Esophagus muscularis mucosa (tissue), 4 donors: ENCODE measurements at regions not wholly inside any gene's neighbourhood (a gene's known extent, or its start where the extent isn't known, plus 50 kb on each side); places are given as distances from the start of the nearest gene placed in this dataset.

ENCODE experiments used
- DNase-seq: peaks from one replicate; pipeline ENCODE4 v3.0.0-alpha.2; 2017; ENCODE audit errors: extremely low spot score
- H3K27ac ChIP-seq, 4 donors: fragments of 200-600 bp; sonication (generic); replicated peaks in 1 of 4; 1 replicate in 3 of 4; 2 replicates in 1 of 4; pipeline ENCODE4 v1.5.1; 2016 to 2019; ENCODE audit warnings: mild to moderate bottlenecking in 1 of 4
- H3K27me3 ChIP-seq, 4 donors: fragments of 200-600 bp; sonication (generic); one replicate each; pipeline versions ENCODE4 v1.5.1 to v1.6.0; 2016 to 2019
- H3K36me3 ChIP-seq, 4 donors: fragments of 200-600 bp; sonication (generic); one replicate each; pipeline ENCODE4 v1.5.1; 2016 to 2019
- H3K4me1 ChIP-seq, 4 donors: fragments of 200-600 bp; sonication (generic); one replicate each; pipeline ENCODE4 v1.5.1; 2016 to 2019
- H3K4me3 ChIP-seq, 4 donors: fragments of 200-600 bp; sonication (generic); 1 replicate in 2 of 4; 2 replicates in 2 of 4; pipeline ENCODE4 v1.5.1; 2016 to 2019; ENCODE audit warnings: mild to moderate bottlenecking in 4 of 4, moderate library complexity in 1 of 4
- H3K9me3 ChIP-seq, 4 donors: fragments of 200-600 bp; sonication (generic); 1 replicate in 3 of 4; 2 replicates in 1 of 4; pipeline ENCODE4 v1.5.1; 2016 to 2019
- CTCF ChIP-seq, 3 experiments: fragments of 200-600 bp in 2 of 3; fragments of 450-650 bp in 1 of 3; sonication (generic) in 2 of 3; IDR thresholded peaks; one replicate each; pipeline ENCODE4 v1.5.1; 2017 to 2019; ENCODE audit warnings: antibody characterized with exemption in 3 of 3, mild to moderate bottlenecking in 2 of 3, moderate library complexity in 1 of 3
- EP300 ChIP-seq: sonication (generic); formaldehyde crosslinking; IDR thresholded peaks from one replicate; pipeline ENCODE4 v1.6.1; 2017; ENCODE audit warnings: antibody characterized with exemption
- POLR2A ChIP-seq: fragments of 450-650 bp; IDR thresholded peaks from one replicate; pipeline ENCODE4 v1.6.1; 2017; ENCODE audit warnings: antibody characterized with exemption, moderate library complexity, mild to moderate bottlenecking, low read depth
- POLR2AphosphoS5 ChIP-seq, 2 donors: sonication (generic); formaldehyde crosslinking; IDR thresholded peaks; one replicate each; pipeline ENCODE4 v1.6.1; 2017; ENCODE audit warnings: antibody characterized with exemption in 2 of 2
- WGBS: methylation state at CpG from one replicate; pipeline ENCODE4 v1.1.5; 2018; 5-methylcytosine and 5-hydroxymethylcytosine counted together
- intact Hi-C: fragments of 100-400 bp; cut with DNase I; formaldehyde crosslinking; loops from one replicate; pipeline ENCODE4 v1.15.1; 2023

- Histone ChIP-seq H3K36me3 (no peaks in the 10 kb centered on the region), H3K9me3 (no peaks in the 10 kb centered on the region), H3K4me3 (no peak overlapping the region), H3K4me1 (no peaks in the 10 kb centered on the region), H3K27ac (no peak overlapping the region), H3K27me3 (no peaks in the 10 kb centered on the region)
- no peak for DNase-seq
- 92% methylated on average over 14 of the region's 14 CpGs for WGBS
- TF ChIP-seq CTCF (IDR thresholded peaks at IDR 0.05) (no peak), POLR2A (no peak), POLR2AphosphoS5 (IDR thresholded peaks at IDR 0.05) (no peak), EP300 (no peak)
- intact Hi-C loops = no loop called here
These were observed 1377.5 kb upstream of the FLRT2 start for GRCh38 chr14:84152452-84152851.

- Histone ChIP-seq H3K4me1 (no peaks in the 10 kb centered on the region), H3K9me3 (no peaks in the 10 kb centered on the region), H3K36me3 (no peaks in the 10 kb centered on the region), H3K27ac (no peak overlapping the region), H3K4me3 (no peak overlapping the region), H3K27me3 (no peaks in the 10 kb centered on the region)
- no peak for DNase-seq
- TF ChIP-seq CTCF (IDR thresholded peaks at IDR 0.05) (no peak), POLR2AphosphoS5 (IDR thresholded peaks at IDR 0.05) (no peak), POLR2A (no peak)
- intact Hi-C loops = no loop called here
- 68% methylated on average over 2 of the region's 2 CpGs for WGBS
These were observed 1367.3 kb upstream of the FLRT2 start for GRCh38 chr14:84162633-84163032.

- no peak overlapping the region for H3K27ac ChIP-seq
- 77% methylated on average over 3 of the region's 3 CpGs for WGBS
- H3K4me1 ChIP-seq = no peaks in the 10 kb centered on the region
- H3K9me3 ChIP-seq = no peaks in the 10 kb centered on the region
- no peaks in the 10 kb centered on the region for H3K27me3 ChIP-seq
- H3K36me3 ChIP-seq = no peaks in the 10 kb centered on the region
- no peak overlapping the region for H3K4me3 ChIP-seq
- no peak for DNase-seq
- intact Hi-C loops = no loop called here
- no peak for TF ChIP-seq POLR2AphosphoS5 (IDR thresholded peaks at IDR 0.05)
These were observed 1362.9 kb upstream of the FLRT2 start for GRCh38 chr14:84167026-84167425.

- H3K36me3 ChIP-seq = no peaks in the 10 kb centered on the region
- 89% methylated on average over 2 of the region's 2 CpGs for WGBS
- H3K27ac ChIP-seq = no peak overlapping the region
- H3K27me3 ChIP-seq = no peaks in the 10 kb centered on the region
- intact Hi-C loops = no loop called here
- no peak overlapping the region for H3K4me3 ChIP-seq
- no peak for DNase-seq
- TF ChIP-seq EP300 (no peak), CTCF (IDR thresholded peaks at IDR 0.05) (no peak), POLR2AphosphoS5 (IDR thresholded peaks at IDR 0.05) (no peak), POLR2A (no peak)
- H3K4me1 ChIP-seq = no peaks in the 10 kb centered on the region
- H3K9me3 ChIP-seq = no peaks in the 10 kb centered on the region
These were observed 1349.6 kb upstream of the FLRT2 start for GRCh38 chr14:84180336-84180735.

- no peaks in the 10 kb centered on the region for H3K36me3 ChIP-seq
- H3K27ac ChIP-seq = no peak overlapping the region
- H3K4me3 ChIP-seq = no peak overlapping the region
- no peak for TF ChIP-seq CTCF (IDR thresholded peaks at IDR 0.05)
- TF ChIP-seq POLR2AphosphoS5 (IDR thresholded peaks at IDR 0.05) = no peak
- no peak for TF ChIP-seq POLR2A
- TF ChIP-seq EP300 = no peak
- 82% methylated on average over 2 of the region's 2 CpGs for WGBS
- no peaks in the 10 kb centered on the region for H3K4me1 ChIP-seq
- H3K9me3 ChIP-seq = no peaks in the 10 kb centered on the region
- intact Hi-C loops = no loop called here
- no peaks in the 10 kb centered on the region for H3K27me3 ChIP-seq
- DNase-seq = no peak
These were observed 1348.9 kb upstream of the FLRT2 start for GRCh38 chr14:84181072-84181471.
